ENCODE measurements at regions not wholly inside any gene's neighbourhood (a gene's known extent, or its start where the extent isn't known, plus 50 kb on each side); places are given as distances from the start of the nearest gene placed in this dataset.

DNA sequence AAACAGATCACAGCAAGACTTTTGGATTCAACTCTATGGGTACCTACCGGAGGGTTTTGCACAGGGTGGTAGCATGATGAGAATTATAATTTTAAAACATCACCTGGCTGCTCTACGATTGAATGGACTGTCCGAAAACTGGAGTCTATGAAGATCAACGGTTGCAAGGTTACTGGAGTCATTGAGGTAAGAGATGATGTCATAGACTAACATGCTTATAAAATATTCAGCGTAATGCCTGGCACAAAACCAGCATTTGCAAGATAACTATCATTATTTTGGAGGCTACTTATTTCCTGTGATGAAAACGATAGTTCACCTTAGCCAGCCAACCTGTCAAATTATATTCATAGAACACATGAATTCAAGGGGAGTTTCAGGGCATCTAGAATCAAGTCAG is 580.6 kb upstream of the TBX3 start:
- DNase-seq (ENCODE audit: low read depth in 2 of 2), result no peak

DNA sequence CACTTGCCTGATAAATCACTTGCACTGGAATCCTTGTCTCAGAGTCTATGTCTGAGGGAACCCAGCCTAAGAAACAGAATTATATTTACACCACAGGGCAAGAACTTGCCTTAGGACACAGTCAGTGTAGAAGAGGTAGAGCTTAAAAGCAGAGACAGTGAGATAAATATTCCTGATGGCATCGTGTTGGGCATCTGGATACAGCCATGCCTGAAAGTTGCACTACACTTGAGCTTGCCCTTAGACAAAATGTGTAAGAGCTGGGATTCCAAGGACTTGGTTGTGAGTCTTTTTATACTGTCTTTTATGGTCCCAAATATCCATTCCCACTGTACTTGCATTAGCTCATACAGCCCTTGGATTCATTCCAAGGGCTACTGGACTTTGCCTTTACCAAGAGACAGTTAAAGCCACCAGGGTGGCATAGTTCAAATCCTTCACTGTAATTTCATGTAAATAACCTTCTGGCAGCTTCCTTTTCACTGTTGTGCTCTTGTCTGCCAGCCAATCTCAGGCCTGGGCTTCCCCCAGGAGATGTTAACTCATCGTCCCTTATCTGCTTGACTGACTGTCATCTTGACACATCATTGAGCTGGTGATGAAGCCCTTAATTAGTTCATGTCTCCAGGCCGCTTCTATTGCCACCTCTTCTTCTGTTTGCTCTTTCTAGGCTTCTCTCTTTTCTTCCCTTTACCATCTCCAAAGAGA is 577.9 kb upstream of the TBX3 start:
- DNase-seq (ENCODE audit: low read depth in 2 of 2), result no peak

- no peak for DNase-seq (ENCODE audit: low read depth in 2 of 2)
Observed at GRCh38 chr12:115260762-115261675, 577.0 kb upstream of the TBX3 start.

DNA sequence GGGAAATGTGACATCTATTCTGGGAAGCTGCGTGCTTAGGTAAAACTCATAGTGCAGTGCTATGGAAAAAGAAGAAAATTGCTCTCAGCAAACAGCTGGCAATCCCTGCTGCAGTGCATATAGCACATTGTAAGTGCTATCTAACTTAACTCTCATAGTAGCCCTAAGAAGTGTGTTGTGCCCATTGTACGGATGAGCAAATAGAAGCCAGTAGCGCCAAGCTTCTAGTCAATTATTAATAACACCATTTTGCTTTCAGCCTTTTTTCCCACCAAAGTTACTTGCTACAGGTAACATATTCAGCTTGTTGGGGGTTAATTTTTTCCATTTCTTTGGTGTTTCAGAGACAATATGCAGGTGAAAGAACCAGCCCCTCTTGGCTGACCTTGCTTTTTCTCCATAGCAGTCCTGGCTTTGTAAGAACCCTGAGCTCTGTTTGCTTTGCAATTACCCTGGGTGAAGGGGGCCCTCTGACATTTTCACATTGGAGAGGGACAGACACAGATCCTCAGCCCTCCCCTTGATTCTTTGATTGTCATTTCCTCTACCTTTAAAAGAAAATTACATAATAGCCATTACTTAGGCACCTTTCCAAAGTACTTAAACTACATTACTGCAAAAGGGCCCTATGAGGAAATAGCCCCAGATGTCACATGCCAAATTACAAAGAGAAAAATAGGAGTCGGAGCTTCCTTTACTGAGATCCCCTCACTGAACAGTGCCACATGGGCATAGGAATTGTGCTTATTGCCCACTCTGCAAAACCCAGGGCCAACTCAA is 576.2 kb upstream of the TBX3 start:
- no peak for DNase-seq (ENCODE audit: low read depth in 2 of 2)

- DNase-seq (ENCODE audit: low read depth in 2 of 2), result peak; percentile 57 to 68
Observed at GRCh38 chr12:115257791-115258190, 573.8 kb upstream of the TBX3 start.

GRCh38 chr12:115255962-115256361 is 572.0 kb upstream of the TBX3 start:
- DNase-seq (ENCODE audit: low read depth in 2 of 2), result no peak

- DNase-seq (ENCODE audit: low read depth in 2 of 2), result no peak
Observed at GRCh38 chr12:115255257-115255656, 571.3 kb upstream of the TBX3 start.

DNA sequence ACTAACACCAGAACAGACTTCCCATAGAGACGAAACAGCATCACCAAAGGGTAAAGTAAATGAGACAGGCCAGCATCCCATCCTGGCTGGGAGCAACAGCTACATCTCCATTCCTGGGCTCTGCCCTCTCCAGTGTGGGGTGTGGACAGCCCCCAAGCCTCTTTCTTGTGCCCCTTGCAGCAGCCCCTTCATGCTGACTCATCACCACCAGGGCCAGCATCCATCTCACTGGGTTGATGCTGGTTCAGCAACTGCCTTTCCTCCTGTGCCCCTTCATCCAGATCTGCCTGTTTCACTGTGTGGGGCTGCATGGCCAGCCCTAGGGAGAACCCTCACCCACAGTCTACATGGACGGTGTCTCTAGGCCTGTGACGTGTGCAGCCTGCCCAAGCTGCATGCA is 569.1 kb upstream of the TBX3 start:
- no peak for DNase-seq (ENCODE audit: low read depth in 2 of 2)

- DNase-seq (ENCODE audit: low read depth in 2 of 2), result no peak
Observed at GRCh38 chr12:115251727-115252126, 567.8 kb upstream of the TBX3 start.

DNA sequence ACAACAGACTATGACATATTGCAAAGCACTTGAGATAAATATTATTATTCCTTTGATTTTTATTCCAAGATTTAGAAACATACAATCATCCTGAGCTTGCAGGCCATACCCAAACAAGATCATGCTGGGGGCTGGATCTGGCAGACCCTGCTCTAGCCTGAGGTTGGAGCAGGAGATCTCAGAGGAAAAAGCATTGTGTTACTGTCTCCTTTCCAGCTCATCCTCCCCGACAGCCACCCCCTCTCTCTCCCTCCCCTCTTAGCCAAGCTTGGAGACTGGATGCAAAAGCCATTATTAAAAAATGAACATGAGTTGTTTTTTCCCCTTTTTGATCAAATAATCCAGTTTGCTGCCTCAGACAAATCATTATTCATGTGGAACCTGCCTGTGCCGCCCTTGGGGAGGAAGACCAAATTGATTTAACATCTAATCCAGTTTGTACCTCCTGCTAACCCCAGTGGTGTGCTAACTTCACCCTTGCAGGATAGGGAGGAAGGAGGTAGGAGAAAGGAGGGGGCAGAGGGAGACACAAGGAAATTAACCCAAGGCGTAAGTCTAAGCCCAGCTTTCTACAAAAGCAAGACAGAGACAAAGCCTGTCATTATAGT is 565.8 kb upstream of the TBX3 start:
- no peak for DNase-seq (ENCODE audit: low read depth in 2 of 2)

DNA sequence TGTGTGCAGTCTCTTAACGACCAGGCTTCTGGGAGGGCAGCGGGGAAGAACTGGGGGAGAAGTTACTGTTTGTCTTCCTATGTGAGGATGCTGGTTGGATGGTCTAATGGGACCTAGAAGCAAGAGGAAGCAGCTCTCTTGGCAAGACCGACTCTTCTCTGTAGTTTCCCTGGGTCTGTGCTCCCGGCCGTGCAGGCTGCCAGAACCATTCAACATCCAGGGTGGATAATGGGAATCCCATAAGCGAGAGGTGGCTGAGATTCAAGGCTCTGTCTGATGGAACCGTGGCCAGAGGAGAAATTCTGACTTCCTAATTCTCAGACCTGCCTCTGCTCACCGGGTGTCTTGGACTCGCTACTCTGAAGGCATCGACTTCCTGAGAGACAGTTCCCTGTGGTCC is 561.0 kb upstream of the TBX3 start:
- DNase-seq (ENCODE audit: low read depth in 2 of 2), result no peak

DNA sequence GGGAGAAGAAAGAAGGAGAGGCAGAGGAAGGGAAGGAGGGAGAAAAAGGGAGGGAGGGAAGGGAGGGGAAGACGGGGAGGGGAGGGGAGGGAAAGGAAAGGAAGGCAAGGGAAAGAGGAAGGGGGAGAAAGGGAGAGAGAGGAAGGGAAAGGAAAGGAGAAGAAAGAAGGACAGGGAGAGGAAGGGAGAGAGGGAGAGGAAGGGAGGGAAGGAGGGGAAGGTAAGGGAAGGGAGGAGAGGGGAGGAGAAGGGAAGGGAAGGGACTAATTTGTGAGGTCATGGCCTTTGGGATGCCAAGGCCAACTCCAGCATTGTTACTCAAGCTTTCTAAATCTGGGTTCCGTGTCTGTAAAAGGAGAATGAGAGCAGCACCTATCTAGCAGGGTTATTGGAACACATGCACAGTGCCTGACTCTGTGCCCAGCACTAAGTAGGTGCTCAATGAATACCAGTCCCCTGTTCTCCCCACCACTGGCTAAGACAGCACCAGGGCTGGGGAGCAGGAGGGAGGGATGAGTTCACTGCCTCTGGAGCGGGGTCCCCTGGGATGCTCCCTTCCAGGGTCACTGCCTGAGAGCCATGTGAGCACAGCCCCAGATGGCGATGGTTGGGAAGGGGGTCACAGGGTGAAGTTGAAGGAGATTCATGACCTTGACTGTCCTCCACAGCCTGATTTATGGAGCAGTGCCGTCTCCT is 560.1 kb upstream of the TBX3 start:
- no peak for DNase-seq (ENCODE audit: low read depth in 2 of 2)

DNA sequence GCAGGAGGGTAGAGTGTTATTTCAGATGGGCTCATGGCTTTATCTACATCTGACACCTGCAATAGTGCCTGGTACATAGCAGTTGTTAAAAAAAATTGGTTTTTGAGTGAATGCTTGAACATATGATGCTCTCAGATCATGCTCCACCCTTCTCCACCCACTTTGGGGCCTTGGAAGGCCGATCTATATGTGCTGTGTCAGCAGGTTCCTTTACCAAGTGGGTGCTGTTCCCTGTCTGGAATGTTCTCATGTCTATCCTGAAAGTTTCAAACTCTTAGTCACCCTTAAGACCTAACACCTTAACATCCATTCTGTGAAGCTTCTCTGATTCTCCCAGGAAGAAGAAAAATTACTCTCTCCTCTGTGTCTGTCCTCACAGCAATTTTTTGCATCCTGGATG is 556.3 kb upstream of the TBX3 start:
- no peak for DNase-seq (ENCODE audit: low read depth in 2 of 2)

DNA sequence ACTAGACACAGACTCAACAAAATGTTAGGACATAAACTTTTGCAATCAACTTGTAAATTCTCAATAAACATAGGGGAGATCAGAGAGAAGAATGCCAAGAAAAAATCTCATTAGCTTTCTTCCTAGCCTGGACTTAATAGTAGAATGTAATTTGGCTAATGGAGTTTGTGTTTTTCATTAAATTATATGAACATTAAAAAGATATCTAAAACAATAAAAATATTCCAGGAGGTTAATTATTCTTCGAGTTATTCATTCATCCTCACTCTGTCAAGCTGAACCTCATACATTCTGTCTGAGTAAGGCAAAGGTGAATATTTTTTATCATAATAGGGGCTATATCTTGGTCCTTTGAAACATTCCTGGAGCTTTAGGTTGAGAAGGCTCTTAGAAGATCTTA is 551.9 kb upstream of the TBX3 start:
- no peak for DNase-seq (ENCODE audit: low read depth in 2 of 2)

DNA sequence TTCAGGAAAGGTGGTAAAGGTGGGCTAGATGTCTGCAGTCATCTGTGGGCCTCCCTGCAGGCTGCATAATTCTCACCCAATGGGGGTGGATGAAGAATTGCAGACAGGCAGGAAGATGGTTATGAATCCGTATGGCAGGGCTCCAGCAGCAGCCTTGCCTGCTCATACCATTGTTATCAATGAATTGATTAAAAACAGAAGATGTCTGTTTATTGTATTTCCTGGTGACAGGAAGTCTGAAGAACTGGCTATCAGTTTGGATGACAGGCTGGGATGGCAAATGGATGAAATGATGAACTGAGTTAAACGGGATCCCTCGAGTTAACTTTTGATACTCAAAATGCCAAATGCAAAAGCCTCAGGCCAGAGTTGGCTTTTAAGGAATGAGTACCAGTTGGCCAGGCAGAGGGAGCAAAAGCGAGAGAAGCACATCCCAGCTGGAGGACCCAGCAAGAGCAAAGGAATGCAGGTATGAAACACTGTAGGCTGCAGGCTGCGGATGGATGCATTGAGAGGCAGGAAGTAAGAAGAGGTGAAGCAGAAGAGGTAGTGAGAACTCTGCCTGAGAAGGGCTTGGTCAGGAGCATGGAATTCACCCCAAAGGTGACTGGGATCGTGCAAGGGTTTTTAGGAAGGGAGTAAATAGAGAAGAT is 550.0 kb upstream of the TBX3 start:
- DNase-seq (ENCODE audit: low read depth in 2 of 2), result peak; percentile 19 to 36

GRCh38 chr12:115232455-115233156 is 548.6 kb upstream of the TBX3 start:
- DNase-seq (ENCODE audit: low read depth in 2 of 2), result peak; percentile 89 to 92

- DNase-seq (ENCODE audit: low read depth in 2 of 2), result peak in 1 of 2 experiments; percentile 18
Observed at GRCh38 chr12:115230606-115231005, 546.6 kb upstream of the TBX3 start.

- no peak for DNase-seq (ENCODE audit: low read depth in 2 of 2)
Observed at GRCh38 chr12:115229517-115229916, 545.5 kb upstream of the TBX3 start.

DNA sequence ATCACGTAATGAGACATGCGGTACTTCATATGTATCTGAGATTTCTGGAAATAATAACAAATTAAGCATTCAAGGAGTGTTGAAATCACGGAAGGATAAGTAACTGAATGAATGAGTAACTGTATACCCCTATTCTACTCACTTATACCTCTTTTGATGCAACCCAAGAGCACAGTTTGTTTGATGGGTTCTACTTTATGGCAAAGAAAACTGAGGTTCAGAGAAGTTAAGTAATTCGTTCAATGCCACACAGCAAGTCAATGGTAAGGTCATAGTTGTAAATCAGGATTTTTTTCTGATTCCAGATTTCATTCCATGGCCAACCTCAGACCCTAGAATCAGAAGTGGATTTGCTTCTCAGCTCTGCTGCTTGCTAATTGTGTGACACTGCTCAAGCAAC is 544.5 kb upstream of the TBX3 start:
- no peak for DNase-seq (ENCODE audit: low read depth in 2 of 2)

- peak; percentile 55 to 62 for DNase-seq (ENCODE audit: low read depth in 2 of 2)
Observed at GRCh38 chr12:115227137-115227615, 543.2 kb upstream of the TBX3 start.
